ENCODE measurements at regions not wholly inside any gene's neighbourhood (a gene's known extent, or its start where the extent isn't known, plus 50 kb on each side); places are given as distances from the start of the nearest gene placed in this dataset.

DNA sequence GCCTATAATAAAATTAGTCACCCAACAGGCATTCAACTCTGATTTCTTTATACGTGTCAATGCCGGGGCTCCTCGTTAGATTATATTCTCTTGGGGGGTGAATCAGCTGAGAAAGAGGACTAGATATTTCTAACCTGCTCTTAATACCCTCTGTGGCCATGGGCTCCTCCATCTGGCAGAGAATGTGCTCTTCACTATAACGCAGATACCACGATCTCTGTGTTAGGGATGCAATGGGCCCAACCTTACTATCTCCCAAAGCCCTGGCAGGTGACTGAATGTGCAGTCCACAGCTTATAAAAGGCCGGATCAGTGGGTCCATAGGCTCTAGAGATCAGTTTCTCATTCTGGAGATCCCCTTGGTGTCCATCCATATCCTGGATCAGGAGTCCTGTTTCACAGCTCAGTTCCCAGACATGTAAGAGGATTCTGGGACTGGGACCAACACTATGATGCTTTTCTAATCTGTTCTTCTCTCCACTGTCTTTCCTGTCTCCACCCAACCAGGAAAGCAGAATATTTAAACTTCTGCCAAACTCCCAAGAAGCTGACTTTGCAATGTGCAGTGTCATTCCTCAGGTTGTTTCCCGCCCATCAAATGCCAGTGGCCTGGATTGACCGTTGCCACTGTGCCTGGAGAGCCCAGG lies 71.4 kb upstream of the CELF4 start:
- TF ChIP-seq POLR2A (IDR thresholded peaks at IDR 0.05) (no peak), CTCF (IDR thresholded peaks at IDR 0.05) (no peak), EP300 (IDR thresholded peaks at IDR 0.05) (no peak)
